ENCODE measurements at regions not wholly inside any gene's neighbourhood (a gene's known extent, or its start where the extent isn't known, plus 50 kb on each side); places are given as distances from the start of the nearest gene placed in this dataset.
"Not testable (repeated sequence)": the region's sequence is repeated elsewhere in the genome, so short reads cannot be mapped to it uniquely, and the experiment has no call there.

GRCh38 chr2:67623741-67624140 lies 226.6 kb downstream of the ETAA1 start:
- DNase-seq (ENCODE audit: low read depth in 2 of 2): not testable (repeated sequence)

- no peak for DNase-seq (ENCODE audit: low read depth in 2 of 2)
These were observed 228.0 kb downstream of the ETAA1 start for GRCh38 chr2:67625178-67625577.

DNA sequence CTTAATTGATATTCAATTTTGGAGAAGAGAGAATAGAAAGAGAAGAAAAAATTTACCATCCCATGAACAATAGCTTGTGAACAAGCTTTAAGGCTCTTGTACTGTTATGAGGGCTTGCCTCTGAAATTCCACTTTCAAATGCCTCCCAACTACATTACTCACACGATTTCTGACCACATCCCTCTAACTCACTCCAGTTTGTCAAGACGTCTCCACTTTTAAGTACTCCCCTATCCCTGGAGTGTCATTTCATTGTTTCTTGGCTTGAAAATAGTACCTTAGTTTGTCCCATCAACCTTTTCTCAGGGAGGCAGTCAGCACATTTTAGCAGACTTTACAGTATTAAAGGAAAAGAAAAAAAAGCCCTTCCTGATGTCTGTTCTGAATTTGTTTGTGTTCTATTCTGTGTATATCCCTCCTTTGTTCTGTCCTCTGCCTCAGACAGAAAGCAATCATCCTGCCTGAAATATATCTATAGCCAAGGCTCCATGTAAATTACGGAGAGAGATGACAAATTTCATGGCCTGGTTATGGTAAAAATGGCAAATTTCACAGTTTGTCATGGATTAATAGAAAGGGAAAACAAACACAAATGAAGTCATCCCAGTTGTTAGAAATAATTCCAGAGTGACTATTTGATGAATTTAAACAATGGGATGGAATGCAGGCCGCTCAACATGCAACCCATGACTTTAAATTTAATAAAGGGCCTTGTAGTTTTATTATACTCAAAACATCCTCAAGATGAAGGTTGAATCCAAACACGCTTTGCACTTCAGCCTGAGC lies 228.8 kb downstream of the ETAA1 start:
- DNase-seq (ENCODE audit: low read depth in 2 of 2): peak in 1 of 2 donors; percentile 59

DNA sequence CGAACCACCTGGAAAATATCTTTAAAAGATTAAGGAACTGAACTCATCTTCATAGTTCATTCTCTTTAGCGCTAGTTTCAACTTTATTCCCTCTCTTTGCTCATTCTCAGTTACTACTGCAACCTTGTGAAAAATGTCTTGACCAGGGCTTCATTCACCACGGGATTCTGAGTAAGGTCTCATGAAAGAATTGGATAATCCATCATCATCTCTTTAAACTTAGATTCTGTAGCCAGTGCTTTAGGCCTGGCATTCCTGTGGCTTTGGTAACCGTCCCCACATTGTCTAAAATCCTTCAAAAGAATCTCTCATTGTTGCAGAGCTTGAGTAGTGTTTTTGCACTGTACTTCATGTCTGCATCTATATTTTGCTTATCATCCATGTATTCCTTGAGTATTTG lies 229.5 kb downstream of the ETAA1 start:
- DNase-seq (ENCODE audit: low read depth in 2 of 2): peak in 1 of 2 donors; percentile 19

- DNase-seq (ENCODE audit: low read depth in 2 of 2): no peak
These were observed 230.5 kb downstream of the ETAA1 start for GRCh38 chr2:67627456-67628207.

DNA sequence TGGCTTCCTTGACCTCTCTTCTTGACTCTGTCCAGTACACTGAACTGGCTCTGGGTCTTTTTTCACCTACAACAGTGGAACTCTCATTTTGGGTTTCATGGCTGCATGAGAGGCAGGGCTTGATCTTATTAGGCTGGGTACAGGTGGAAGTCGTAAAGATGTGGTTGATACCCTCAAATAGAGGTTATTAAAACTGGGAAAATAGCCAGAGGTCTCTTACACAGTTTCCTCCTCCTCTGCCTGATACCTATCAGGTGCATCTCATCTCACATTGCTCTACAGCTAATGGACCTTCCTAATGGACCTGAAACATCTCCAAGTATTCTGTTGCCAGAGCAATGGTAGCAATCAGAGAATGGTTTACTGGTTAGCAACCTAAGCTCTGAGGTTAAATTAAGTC lies 231.8 kb downstream of the ETAA1 start:
- DNase-seq (ENCODE audit: low read depth in 2 of 2): no peak

DNA sequence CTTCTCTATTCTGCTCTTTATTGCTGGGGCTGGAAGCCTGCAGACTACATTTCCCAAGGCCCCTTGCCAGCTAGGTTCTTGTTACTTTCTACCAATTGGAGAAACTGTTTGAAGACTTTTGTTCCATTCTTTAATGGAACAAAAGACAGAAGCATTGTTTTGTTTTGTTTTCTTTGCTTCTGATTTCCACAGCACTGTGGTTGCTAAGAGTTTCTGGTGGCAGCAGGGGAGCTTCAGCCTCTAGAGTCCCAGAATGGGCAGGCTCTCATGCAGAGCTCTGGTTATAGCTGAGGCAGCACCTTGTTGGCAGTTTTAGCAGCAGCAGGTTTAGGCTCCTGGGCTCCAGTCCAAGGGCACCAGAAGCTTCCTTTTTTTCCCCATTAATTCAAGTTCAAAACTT lies 234.3 kb downstream of the ETAA1 start:
- peak in 1 of 2 donors; percentile 22 for DNase-seq (ENCODE audit: low read depth in 2 of 2)

DNA sequence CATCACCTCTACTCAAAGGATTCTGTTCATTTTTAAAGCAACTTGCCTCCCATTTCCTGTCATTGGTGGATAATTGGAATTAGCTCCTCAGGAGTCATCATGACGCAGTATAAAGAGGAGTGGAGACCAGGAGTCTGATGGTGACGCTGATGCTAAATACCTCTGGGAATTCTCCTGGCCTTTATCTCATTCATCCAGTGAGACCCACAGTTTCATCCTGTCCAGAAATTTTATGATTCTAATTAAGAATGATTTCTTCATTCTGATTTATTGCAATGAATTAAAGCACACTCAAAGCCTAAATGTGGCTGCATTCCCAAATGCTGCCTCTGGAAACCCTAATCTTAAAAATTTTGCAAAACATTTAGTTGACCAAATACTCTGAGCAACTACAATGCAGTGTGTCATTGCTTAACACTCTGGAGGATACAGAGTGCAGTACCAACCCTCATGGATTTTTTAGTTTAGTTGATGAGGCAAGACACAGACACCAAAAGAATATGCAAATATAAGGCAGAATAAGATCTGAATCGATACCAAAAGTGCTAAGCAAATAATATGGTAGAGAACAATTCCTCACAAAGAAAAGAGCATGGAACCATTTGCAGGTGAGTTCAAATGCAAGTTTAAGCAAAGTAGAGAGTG lies 236.2 kb downstream of the ETAA1 start:
- DNase-seq (ENCODE audit: low read depth in 2 of 2): no peak

DNA sequence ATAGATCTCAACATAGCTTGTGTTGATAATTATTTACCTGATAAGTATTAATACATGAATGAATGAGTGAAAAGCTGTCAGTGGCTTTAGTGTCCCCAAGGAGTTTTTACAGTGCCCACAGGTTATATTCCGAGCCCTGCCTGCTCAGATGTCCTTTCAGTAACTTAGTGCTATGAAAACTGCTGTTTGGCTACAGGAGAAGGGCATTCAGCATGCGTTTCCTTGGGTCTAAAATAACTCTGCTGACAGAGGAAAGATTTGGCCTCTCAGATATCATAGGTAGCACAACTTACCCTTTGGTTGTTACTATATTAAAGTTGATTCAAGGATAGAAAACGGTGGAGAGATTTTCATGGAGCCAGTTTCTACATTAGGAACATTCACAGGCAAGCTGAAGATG lies 241.0 kb downstream of the ETAA1 start:
- no peak for DNase-seq (ENCODE audit: low read depth in 2 of 2)

DNA sequence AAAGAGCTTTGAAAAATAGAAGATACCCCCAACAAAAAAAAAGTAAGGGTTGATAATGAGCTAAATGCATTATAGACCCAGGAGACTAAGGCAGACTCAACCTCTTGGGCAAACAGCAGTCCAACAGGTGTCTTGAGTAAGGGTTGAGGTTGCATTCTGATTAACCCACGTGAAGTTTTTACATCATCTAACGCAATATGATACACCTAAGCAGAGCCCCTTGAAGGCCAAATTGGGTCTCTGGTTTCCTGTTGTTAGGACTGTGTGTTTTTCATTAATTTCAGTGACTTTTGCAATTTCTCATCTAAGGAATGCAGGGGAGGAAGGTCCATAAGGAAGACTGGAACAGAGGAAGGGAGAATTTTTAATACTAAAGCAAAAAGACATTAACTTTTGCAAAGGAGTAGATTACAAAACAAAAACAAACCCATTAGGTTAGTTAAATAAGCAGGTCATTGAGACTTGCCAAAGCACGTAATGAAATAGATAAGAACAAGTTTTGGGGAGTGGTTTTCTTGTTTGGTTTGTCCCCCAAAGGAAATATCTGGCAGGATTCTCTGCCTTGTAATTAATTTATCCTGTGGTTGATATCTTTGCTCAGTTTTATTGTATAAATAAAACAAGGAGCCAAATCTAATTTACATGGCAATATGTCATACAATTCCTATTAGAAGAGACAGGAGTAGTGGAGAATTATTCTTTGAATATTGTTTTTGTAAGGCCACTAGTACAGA lies 244.3 kb downstream of the ETAA1 start:
- DNase-seq (ENCODE audit: low read depth in 2 of 2): no peak

- DNase-seq (ENCODE audit: low read depth in 2 of 2): no peak
These were observed 244.9 kb downstream of the ETAA1 start for GRCh38 chr2:67642046-67642382.

GRCh38 chr2:67642961-67643360 lies 245.8 kb downstream of the ETAA1 start:
- no peak for DNase-seq (ENCODE audit: low read depth in 2 of 2)

DNA sequence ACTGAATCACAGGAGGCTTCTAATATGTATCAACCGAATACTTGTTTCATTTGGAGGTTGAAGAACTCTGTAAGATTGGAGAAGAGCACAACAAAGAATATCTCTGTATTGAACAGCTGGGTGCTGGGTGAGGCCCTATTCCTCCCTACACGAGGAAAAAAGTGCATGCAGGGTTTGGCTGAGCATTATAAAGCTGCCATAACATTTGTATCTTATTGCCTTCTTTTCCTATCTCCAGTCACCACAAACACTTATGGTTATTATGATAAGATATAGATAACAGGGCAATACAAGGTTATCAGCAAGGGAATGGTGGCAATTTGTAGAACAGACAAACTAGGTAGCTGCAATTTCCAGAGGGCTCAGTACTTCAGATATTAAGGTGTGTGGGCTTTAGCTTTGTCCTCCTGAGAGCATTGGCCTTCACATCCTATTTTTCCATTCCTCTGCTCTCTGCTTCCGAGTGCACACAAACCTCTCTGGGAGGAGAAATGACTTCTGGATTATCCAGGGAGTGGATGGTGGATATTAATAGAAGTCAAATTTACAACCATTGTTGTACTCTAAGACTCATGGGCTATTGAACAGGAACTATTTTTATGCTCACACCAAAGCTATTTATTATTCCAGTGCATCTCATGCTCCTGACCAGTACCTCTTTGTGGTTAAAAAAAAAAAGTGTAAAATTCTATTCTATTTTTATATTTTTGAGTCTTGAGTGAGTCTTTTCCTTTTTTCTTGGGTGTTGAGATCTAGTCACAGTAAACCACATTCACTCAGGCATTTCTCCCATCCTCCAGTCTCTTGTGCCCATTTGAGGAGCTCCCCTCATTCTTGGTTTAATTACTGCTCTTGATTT lies 248.4 kb downstream of the ETAA1 start:
- no peak for DNase-seq (ENCODE audit: low read depth in 2 of 2)

DNA sequence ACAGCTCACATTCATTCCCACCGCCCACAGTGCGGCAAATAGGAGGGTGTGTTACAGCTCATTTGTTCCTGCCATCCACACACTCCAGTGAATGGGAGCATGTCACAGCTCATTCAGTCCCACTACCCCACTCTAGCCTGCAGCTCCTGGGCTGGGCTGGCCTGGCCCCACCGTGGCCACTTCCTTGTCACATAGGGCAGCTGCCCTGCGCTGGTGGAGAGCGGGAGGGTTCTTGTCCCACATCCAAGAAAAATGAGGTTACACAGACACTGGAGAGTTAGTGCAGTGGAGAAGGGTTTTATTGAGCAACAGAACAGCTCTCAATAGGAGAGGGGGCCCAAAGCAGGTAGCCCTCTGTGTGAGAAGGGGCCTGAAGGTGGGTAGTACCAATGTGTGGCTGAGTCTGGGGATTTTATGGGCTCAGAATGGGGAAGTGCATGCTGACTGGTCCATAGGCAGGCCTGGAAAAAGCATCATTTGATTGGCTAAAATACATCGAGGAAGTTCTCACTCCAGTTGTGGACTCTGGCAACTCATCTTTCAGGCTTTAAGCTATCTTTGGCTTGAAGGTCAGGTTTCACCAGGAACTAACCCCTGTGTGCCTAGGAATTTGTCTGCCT lies 249.7 kb downstream of the ETAA1 start:
- no peak for DNase-seq (ENCODE audit: low read depth in 2 of 2)

DNA sequence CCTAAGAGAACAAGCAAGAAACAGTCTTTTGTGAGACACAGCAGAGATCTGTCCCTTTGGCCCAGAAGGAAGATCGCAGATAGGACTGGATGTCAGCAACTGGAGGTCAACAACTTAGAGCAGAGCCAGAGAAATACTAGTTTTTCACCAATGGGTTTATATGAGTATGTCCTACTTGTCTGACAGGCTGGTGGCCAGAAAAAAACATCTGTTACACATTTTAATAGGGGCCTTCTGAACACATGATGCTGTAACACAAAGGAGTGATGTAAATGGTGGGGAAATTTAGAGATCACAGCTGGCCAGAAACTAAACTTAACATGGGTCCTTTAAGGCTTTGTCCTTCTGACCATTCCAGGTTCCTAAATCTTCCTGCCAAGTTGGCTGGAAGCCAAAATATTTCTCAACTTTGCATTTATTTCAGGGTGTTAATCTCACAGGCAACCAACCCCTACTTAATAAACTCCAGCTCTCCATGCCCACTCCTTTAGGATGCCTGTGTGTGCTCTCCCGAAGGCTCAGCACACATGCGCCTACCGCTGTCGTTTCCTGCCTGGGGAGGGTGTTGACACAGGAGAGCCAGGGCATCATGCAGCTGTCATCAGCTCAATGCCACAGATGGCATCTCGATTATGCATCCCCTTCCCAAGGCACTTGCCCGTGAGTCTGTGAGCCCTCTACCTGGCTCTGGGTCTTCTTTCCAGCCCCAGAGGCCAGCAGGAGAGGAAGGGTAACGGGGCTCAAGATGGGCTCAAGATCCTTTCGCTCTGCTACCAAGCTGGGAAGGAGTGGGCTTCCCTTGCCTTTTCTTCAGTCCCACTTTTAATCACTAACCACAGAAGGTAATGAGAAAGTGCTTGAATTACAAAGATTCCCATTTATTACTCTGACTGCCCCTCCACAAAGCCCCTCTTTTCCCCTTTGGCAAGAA lies 252.5 kb downstream of the ETAA1 start:
- DNase-seq (ENCODE audit: low read depth in 2 of 2): peak; percentile 16 to 38

DNA sequence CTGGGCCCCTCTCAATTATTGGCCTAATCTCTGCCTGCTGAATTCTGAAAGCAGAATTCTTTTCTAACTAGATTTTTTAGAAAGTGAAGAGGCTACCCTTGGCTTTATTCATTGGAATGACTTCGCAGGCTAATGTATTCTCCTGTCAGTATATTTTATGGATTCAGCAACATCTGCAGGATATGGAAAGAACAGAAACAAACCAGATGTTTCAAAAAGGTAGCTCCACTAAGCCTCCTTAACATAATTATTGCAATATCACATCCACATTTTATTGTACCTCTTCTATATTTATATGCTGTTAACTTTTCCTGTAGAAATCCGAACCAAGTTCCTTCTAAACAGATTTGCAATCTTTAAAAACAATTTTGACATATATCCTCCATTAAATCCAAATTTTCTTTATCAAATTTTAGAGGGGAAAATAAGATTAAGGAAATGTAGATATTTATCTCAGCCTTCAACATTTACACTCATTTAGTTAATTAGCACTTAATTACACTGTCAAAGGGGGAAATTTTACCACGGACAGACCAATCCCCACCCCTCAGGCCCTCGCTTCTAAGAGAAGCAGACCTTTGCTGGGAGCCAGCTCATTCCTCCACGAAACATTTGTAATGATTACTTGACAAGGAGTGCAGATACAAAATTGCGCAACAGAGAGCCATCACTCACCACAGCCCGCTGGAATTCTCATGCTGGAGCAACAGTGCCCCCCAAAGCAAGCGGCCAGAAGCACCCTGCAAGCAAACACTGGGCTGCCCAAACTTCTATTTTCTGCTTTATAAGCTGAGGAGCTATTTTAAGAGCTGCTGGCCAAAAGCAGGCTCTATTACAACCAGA lies 253.4 kb downstream of the ETAA1 start:
- DNase-seq (ENCODE audit: low read depth in 2 of 2): peak; percentile 86 to 92

DNA sequence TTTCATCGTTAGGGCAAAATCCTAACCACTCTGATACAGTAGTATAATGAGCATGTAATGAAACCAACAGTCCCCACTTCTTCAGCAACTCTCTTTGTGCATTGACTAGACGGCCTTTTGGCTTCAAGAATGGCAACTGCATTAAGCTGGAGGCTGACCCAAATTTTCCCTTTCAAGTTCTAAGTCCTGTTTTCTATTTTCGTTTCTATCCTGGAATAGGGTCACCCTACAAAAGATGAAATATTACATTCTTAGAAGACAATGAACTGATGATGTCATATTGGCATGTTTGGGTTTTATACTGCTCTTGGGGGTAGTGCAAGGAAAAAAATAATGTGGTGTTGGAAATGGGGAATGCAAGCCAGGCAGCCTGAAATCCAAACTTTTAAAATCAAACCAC lies 254.4 kb downstream of the ETAA1 start:
- no peak for DNase-seq (ENCODE audit: low read depth in 2 of 2)

DNA sequence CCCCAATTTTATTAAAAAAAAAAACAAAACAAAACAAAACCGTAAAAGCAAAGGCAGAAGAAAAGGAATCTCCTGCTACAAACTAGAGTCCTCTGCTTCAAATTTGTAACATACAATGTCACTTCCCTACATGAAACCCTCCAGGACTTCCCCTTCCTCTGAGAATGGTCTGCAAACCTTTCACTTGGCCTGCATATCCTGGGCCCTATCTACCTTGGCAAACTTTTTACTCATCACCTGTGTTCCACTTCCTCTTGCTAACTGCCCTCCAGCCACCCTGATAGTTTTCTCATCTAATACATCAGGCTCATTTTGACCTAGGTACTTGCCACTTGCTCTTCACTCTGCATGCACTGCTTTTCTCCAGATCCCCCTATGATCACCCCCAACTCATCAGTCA lies 255.5 kb downstream of the ETAA1 start:
- DNase-seq (ENCODE audit: low read depth in 2 of 2): no peak

DNA sequence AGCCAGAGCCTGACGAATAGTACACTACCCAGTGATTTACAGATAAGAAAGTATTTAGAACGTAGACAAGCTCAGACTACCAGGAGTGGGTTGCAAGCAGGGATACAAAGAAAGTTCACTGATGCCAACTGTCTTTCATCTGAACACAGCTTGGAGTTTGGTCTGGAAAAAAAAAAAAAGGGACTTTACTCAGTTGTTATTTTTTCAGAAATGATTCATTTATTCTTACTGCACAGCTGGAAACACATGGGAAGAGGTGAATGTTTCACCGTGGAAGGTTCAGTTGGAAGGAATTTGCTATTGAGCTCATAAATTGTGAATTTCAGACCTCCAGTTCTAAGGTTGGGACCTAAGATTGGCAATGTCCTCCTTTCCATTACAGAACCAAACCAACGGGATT lies 259.7 kb downstream of the ETAA1 start:
- no peak for DNase-seq (ENCODE audit: low read depth in 2 of 2)
